GM18951 (cell line): ENCODE measurements at regions not wholly inside any gene's neighbourhood (a gene's known extent, or its start where the extent isn't known, plus 50 kb on each side); places are given as distances from the start of the nearest gene placed in this dataset.
"Not testable (repeated sequence)": the region's sequence is repeated elsewhere in the genome, so short reads cannot be mapped to it uniquely, and the experiment has no call there.

ENCODE experiments used
- POLR2A ChIP-seq: IDR thresholded peaks from 4 replicates; pipeline ENCODE4 v1.6.1; 2011; ENCODE audit warnings: mild to moderate bottlenecking; ENCODE audit not compliant: insufficient read length, insufficient read depth; ENCODE audit errors: extremely low read depth
- in situ Hi-C: fragments of 300-500 bp; cut with MboI; formaldehyde crosslinking; loops from one replicate; pipeline ENCODE4 v1.12.0; 2022; ENCODE audit warnings: low sequenced_read_pairs, mixed read lengths, inconsistent platforms; ENCODE audit not compliant: unreplicated experiment

DNA sequence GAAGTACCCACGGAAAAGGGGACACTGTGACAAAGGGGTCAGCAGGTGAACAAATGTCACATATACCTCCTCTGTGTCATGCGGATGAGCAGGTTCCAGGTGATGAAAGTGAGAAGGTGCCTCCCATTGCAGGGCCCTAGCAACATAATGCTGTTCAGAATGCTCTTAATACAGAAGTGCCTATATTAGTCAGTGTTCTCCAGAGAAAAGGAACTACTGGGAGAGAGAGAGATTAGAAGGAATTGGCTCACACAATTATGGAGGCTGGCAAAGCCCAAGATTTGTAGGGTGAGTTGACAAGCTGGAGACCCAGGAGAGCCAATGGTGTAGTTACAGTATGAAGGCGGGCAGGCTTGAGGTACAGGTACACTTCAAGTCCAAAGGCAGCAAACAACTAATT lies 98.1 kb upstream of the CDC42EP3 start:
- no peak for TF ChIP-seq POLR2A
- in situ Hi-C loops = no loop called here

DNA sequence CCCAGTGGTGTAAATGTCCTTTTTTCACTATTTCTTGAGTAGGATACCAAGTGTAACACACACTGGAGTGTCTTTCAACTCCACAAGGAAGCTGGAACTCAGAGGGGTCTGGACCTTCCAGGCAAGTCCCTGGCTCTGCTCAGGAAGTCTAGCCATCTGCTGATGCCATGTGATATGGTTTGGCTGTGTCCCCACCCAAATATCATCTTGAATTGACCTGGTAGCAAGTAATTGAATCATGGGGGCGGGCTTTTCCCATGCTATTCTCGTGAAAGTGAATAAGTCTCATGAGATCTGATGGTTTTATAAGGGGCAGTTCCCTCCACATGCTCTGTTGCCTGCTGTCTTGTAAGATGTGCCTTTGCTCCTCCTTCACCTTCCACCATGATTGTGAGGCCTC lies 99.4 kb upstream of the CDC42EP3 start:
- TF ChIP-seq POLR2A = no peak
- in situ Hi-C loops = no loop called here

- in situ Hi-C loops = no loop called here
- no peak for TF ChIP-seq POLR2A
Measured at GRCh38 chr2:37771600-37772088, 100.2 kb upstream of the CDC42EP3 start.

DNA sequence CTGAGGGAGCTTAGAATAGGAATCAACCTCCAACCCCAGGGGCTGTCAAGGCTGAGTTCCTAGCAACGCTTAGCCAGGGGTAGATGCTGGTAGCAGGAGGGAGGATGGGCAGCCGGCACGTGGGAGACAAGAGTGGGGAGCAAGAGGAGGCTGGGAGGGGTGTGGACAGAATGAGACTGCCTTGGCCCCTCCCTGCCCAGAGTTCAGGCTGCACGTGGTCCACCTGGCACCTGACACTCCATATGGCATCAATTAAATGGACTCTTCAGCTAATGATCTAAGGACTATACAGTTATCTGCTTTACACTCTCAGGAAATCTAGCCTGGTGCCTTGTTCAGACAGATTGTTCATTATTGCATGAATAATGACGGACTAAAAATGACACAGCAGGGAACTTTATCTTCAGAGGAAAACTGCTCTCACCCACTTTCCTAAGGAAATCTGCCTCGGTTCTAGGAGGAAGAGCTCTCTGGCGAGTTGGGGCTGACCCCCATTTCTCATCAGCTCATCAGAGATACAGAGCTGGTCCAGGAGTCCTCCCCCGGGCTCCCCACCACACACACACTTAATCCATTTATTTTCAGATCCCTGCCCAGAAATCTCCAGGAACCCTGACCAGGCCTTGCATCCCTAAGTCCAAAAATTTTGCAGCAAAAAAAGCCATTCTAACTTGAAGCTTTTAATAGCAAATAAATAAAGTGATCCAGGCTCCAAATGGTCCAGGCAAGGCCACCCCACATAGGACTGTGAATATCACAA lies 102.1 kb upstream of the CDC42EP3 start:
- in situ Hi-C loops = no loop called here
- TF ChIP-seq POLR2A = no peak

DNA sequence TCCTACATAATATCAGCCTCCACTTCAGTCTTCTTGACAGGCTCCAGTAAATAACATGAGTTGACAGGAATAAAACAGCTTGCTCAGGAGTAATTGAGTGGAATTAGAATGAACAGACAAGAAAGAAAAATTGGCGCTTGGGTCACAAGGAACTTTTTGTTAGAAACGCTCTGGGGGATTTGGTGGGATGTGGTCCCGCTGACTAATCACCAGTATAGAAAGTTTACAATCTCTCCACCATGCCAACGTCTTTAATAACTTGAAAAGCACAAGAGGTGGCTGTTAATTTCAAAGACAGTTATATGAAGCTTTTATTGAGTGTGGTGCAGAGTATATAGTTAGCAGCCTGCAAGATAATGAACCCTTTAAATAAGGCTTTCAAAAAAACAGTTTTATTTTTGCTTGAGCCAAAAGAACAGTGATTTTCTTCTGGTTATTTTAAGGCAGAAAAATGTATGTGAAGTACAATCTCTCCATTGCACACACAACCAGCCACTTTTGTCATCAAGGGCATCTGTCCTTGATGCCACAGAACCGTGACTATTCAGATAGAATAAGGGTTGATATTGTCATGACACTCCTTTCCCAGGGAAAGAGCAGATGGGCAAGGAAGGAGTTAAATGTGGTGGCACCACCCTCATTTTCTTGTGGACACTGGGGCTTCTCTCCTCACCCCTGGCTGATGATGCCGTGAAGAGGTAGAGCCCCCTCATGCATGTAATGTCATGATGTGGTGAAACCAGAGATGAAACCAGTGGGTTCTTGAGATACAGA lies 102.9 kb upstream of the CDC42EP3 start:
- in situ Hi-C loops = not testable (repeated sequence)

GRCh38 chr2:37774976-37775907 lies 103.8 kb upstream of the CDC42EP3 start:
- in situ Hi-C loops = no loop called here
- no peak for TF ChIP-seq POLR2A

- TF ChIP-seq POLR2A = no peak
- in situ Hi-C loops = no loop called here
Measured at GRCh38 chr2:37775908-37776250, 104.4 kb upstream of the CDC42EP3 start.

- TF ChIP-seq POLR2A = no peak
- in situ Hi-C loops = no loop called here
Measured at GRCh38 chr2:37776487-37776886, 105.0 kb upstream of the CDC42EP3 start.

GRCh38 chr2:37779139-37779538 lies 107.7 kb upstream of the CDC42EP3 start:
- no peak for TF ChIP-seq POLR2A
- in situ Hi-C loops = no loop called here

DNA sequence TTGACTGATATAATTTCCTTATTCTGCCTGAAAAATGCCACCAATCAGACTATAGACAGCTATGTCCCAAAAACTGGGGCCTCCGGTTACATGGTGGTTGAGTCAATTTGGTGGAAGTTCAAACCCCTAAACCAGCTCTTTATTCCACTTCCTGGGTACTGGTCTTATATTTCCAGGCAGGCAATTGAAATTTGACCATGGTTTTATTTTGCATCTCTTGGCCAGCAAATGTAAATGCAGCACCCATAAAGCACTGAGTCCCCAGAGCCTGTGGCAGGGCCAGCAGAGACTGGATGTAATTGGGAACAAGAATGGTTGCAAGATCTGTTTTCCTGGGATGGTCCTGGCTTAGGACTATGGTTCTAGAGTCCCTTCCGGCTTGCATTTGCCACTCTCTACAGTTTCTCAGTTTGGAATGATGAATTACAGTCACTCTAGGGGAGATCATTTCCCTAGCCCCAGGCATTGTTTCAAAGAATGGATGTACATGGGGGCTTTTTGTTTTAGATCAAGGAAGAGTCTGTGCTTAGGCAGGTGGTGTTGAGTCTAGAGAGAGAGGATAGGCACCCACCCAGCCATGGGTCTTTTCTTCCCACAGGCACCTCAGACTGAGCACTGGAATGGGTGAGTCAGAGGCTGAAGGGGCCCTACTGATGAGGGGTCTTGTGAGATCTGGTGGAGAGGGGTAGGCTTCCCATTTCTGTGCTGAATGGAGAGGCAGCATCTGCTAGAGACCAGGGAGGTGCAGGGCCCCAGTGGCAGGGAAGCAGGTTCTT lies 108.4 kb upstream of the CDC42EP3 start:
- in situ Hi-C loops = no loop called here
- no peak for TF ChIP-seq POLR2A

DNA sequence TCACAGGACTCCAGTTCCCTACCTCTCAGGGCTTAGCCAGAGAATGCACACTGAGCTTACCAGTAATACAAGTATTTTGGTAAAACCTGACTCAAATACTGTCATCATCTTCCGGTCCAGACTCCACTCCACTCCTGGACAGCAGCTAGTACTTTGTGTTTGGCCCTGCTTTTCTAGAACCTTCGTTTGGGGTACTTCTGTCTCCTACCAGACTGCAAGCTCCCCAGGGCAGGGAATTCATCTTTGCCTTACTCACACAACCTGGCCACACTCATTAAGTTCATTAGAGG lies 108.9 kb upstream of the CDC42EP3 start:
- in situ Hi-C loops = no loop called here
- no peak for TF ChIP-seq POLR2A

GRCh38 chr2:37781028-37781427 lies 109.6 kb upstream of the CDC42EP3 start:
- in situ Hi-C loops = no loop called here
- no peak for TF ChIP-seq POLR2A
